ENCODE measurements at regions not wholly inside any gene's neighbourhood (a gene's known extent, or its start where the extent isn't known, plus 50 kb on each side); places are given as distances from the start of the nearest gene placed in this dataset.

DNA sequence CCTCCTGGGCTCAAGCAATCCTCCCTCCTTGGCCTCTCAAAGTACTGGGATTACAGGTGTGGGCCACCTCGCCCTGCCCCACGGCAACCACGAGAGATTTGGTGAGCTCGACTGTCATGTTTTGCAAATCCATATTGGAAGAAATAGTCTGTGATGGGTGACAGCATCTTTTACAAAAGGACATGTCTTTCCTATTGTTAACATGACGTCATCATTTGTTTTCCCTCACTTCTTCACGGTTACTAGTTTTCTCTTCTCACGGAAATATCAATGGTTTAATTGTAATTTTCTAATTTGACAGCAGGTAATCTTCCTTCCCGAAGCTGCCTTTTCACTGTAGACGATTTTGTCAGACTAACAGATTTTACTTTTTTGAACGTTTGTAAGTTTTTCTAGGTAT is 110.8 kb upstream of the GREM2 start:
- TF ChIP-seq GATA2 (IDR thresholded peaks at IDR 0.05; ENCODE audit: low read depth, low read length) (no peak), GATA3 (IDR thresholded peaks at IDR 0.05; ENCODE audit: low read depth, low read length) (no peak)

DNA sequence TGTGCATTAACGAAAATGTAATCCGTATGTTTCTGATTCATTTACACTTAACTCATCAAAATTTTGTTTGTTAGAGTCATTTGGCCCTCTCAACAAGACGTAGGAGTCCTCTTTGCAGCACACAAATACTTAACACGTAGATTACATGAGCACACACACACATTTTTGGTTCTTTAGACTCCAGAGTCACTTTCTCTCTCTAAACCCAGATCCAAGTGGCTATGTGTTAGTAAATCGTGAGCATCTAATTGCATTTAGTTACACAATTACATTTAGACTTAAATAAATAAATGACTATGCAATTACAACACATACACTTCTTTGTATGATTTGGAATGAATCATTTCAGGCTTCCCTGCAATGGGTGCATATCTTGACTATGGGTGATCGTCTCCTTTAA is 109.0 kb upstream of the GREM2 start:
- TF ChIP-seq GATA2 (IDR thresholded peaks at IDR 0.05; ENCODE audit: low read depth, low read length) (no peak), GATA3 (IDR thresholded peaks at IDR 0.05; ENCODE audit: low read depth, low read length) (no peak)

DNA sequence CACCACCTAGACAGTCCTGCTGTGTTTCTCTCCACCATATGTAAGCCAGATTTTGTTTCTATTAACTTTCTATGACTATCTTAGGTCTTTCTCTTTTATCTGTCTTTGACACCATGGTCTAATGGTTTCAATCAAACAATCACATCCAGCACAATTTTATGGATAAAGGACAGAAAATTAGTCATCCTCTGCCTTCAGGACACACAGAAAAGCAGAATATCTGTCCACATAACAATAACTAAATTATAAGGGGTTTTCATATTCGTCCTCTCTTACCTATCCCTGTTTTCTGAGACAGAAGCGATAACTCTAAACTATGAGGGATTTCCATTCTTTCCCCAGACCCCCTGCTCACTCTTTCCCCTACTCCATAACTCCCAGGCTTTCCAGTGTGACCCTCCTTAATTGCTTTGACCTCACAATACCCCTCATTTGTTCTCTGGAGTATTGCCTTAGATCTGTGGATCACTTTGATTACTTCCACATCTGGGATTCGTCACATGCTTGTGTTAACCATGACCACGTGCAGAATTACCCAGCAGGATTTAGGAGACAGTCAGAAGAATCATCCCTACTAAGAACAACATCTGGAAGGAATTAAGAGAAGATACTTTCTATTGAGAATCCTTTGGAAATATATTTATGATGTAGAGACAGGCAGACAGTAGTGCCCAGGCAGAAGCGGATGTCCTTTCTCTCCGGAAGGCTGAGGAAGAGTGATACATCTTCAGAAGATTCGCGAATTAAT is 108.2 kb upstream of the GREM2 start:
- TF ChIP-seq GATA2 (IDR thresholded peaks at IDR 0.05; ENCODE audit: low read depth, low read length), result no peak; the same call in 1 of the 2 replicates
- peak; percentile 57 for TF ChIP-seq GATA3 (IDR thresholded peaks at IDR 0.05; ENCODE audit: low read depth, low read length)

DNA sequence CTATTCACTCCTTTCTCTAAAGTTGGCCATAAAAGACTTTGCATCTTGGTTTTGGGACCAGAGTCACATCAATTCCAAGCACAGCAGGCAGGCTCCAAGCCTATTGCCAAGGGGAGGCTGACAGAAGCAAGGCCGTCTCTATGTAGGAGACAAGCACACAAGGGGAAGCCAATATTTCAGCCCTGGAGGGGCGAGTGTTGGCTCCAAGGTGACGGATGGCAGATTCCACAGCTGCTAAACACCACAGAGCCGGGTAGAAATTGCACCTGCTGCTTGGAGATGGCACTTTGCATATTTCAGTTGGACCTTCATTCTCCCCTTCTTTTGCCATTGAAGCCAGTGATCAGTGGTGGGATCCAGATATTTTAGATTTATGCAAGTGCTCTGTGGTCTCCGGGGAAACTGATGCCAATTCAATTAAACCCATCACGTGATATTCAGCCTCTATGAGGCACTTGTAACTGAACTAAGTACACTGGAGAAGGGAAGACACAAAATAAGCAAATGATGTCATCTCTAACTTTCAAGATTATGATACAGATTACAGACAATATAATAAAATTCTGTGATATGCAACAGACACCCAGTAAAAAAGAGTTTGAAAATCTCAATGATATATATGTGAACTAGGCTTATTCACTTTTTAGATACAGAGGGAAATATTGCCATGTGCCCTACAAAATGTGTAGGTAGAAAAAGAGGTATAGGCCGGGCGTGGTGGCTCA is 102.8 kb upstream of the GREM2 start:
- TF ChIP-seq GATA3 (IDR thresholded peaks at IDR 0.05; ENCODE audit: low read depth, low read length) (no peak), GATA2 (IDR thresholded peaks at IDR 0.05; ENCODE audit: low read depth, low read length) (no peak)

DNA sequence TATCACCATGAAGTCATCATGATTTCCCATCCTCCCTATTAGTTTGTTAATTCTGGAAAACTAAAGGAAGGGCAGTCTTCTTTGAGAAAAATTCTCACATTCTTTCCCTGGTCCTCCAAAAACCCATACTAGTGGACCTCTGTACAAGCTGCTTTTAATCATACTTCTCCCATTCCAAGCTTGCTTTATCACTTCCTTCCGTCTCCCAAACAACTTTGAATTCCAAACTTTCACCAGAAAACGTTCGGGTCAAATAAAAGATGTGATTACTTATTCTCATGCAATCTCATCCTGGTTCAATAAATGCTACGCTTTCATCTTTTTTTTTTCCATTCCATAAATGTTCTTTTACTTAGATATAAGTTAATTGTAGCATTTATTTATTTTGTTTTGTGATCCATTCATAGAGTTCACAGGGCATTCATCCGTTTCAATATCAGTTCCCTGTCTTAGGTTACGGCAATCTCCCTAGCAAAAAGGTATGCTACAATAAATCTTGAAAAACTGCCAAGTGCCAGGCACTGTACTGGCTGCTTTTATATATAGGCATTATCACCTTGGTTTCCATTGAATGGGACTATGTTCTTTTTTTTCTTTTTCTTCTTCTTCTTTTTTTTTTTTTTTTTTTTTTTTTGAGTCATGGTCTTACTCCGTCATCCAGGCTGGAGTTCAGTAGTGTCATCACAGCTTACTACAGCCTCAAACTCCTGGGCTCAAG is 100.2 kb upstream of the GREM2 start:
- no peak for TF ChIP-seq GATA2 (IDR thresholded peaks at IDR 0.05; ENCODE audit: low read depth, low read length)
- no peak for TF ChIP-seq GATA3 (IDR thresholded peaks at IDR 0.05; ENCODE audit: low read depth, low read length)

DNA sequence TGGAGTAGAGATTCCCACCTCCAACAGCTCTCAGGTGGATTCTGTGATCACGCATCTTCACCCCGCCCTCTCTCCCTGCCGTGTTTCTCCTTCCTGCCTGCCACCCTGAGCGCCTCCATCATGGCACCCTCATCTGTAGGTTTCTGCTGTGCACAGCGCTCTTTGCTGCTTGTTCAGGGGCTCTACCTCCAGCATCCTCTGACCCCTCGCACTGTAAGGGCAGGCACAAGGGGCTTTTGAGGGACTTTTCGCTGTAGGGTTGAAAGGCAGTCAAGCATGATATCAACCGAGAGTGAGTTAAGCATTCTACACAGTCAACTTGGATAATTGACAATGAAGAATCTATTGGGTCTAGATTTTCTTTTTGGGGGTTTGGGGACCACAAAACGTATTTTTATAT is 99.1 kb upstream of the GREM2 start:
- no peak for TF ChIP-seq GATA2 (IDR thresholded peaks at IDR 0.05; ENCODE audit: low read depth, low read length)
- no peak for TF ChIP-seq GATA3 (IDR thresholded peaks at IDR 0.05; ENCODE audit: low read depth, low read length)

DNA sequence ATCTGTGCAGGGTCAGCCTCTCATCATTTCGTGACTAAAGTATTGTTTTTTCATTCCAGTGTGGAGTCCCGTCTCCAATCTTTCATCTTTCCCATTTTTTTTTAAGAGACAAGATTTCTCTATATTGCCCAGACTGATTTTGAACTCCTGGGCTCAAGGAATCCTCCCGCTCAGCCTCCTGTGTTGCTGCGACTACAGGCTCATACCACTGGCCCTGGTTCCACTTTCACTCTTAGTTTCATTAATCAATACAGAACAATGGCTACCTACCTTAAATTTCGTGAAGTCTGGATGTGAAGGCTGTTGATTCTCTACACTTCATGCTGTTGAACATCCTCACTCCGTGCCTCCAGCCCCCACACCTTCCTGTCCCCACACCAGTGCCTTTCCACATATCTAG is 97.7 kb upstream of the GREM2 start:
- TF ChIP-seq GATA3 (IDR thresholded peaks at IDR 0.05; ENCODE audit: low read depth, low read length), result no peak
- TF ChIP-seq GATA2 (IDR thresholded peaks at IDR 0.05; ENCODE audit: low read depth, low read length), result no peak

DNA sequence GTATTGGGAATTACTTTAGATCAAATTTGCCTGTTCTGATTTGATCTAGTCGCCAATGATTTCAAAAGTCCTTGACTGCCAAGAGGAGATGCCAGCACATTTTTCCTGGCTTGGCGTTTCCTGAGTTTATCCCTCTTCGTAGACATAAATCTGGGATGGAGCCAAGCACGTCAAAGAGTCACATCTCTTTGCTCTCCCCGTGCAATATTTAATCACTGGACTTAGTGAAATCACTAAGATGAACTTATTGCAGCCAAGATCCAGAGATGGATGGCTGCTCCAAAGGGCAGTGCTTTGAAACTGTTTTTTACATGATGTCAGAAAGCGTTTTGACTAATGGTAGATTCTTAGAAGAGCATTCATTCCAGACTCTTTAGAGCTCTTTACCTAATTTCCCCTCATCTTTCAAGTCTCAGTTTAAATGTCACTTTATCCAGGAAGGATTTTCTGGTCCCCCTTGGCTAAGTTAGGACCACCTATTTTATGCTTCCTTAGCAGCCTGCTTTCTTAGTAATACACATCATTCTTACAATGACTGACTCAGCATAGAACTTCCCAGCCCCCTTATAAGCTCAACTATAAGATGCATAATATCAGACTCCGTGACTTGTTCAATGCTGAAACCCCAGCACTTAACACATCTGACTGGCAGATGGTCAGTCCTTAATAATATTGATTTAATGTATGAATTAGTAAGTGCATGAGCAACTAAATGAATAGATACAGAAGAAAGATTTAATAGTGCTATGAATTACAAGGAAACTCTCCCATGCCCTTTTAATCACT is 94.4 kb upstream of the GREM2 start:
- no peak for TF ChIP-seq GATA2 (IDR thresholded peaks at IDR 0.05; ENCODE audit: low read depth, low read length)
- no peak for TF ChIP-seq GATA3 (IDR thresholded peaks at IDR 0.05; ENCODE audit: low read depth, low read length)

DNA sequence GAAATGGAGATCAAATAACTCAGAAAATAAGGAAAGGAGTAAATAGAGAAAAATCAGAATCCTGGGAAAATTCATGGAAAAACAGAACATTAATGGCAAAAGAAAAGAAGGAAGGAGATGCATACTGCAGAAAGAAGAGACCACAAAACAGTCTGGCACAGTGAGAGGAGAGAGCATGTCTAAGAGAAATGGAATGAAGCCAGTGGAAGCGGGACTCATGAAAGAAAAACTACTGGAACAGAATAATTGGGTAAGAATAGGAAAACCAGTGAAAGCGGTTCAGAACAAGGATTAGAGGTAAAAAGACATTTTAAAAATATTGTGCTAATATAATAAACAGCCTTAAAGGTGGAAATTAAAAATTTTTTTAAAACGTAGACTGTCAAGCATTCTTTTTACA is 93.6 kb upstream of the GREM2 start:
- TF ChIP-seq GATA2 (IDR thresholded peaks at IDR 0.05; ENCODE audit: low read depth, low read length) (no peak), GATA3 (IDR thresholded peaks at IDR 0.05; ENCODE audit: low read depth, low read length) (no peak)

DNA sequence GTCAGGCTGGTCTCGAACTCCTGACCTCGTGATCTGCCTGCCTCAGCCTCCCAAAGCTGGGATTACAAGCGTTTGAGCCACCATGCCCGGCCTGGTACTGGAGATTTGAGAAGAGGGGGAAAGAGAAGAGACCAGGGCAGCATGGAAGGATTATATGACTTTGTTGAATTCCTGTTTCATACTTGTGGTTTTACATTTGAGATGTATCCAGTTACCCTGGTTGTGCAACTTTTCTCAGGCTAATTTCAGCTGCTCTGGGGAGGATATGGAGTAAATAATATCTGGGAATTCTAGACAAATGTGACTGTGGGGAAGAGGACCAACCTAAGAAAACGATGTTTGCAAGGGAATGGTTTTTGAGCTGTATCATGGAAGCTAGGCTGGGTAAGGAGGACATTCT is 89.5 kb upstream of the GREM2 start:
- TF ChIP-seq GATA2 (IDR thresholded peaks at IDR 0.05; ENCODE audit: low read depth, low read length), result no peak
- no peak for TF ChIP-seq GATA3 (IDR thresholded peaks at IDR 0.05; ENCODE audit: low read depth, low read length)

DNA sequence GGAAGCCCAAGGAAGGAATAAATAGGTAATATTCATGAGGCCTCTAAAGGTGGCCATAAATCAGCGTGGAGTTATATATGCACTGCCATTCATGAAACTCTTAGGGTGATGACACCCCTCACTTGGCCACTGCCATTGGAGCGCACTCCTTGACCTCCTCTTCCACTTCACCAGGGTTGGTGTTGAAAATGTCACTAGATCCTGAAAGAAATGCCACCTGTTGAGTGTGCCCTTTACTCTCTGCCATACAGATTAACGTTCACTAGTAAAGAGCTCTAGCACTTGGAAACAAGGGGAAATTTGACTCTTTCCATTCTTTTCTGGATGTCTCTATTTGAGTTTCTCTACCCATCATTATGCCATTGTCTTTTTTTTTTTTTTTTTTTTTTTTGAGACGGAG is 83.5 kb upstream of the GREM2 start:
- TF ChIP-seq GATA2 (IDR thresholded peaks at IDR 0.05; ENCODE audit: low read depth, low read length), result no peak
- no peak for TF ChIP-seq GATA3 (IDR thresholded peaks at IDR 0.05; ENCODE audit: low read depth, low read length)

DNA sequence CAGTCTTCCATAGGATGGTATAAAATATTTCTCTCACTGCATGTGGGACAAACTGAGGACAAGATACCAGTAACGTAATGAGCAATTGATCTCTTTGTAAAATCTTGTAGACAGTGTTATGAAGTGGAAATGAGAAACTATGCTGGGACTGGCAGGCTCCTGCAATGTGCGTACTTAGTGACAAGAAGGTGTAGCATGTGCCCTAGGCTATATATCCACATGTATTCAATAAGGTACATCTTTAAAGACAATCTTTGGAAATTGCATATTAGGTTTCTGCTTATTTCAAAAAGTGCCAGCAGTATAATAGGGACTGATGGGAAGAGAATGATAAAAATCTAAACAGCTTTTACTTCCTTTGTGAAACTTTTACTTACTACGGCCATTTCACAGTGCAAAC is 81.9 kb upstream of the GREM2 start:
- TF ChIP-seq GATA2 (IDR thresholded peaks at IDR 0.05; ENCODE audit: low read depth, low read length) (no peak), GATA3 (IDR thresholded peaks at IDR 0.05; ENCODE audit: low read depth, low read length) (peak; percentile 78)

DNA sequence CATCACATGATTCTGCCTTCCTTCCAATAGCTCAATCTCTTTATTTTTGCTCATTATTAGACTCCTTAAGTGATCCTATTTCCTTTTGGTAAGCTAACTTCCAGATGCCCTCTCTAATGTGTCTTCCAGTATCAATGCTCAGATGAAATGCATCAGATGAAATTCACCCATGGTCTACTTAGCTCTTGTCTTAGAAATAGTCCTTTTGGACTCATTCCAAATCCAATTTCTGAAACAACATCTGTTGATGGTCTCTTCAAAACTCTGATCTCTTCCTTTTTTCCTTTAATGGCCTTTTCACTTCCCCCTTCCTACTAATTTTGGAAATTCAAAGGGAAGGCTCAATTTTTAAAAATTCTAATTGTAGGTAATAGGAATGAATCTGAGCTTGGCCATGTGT is 81.1 kb upstream of the GREM2 start:
- TF ChIP-seq GATA2 (IDR thresholded peaks at IDR 0.05; ENCODE audit: low read depth, low read length), result no peak
- peak; percentile 35; the same call in 1 of the 2 replicates for TF ChIP-seq GATA3 (IDR thresholded peaks at IDR 0.05; ENCODE audit: low read depth, low read length)

Data from SH-SY5Y (cell line).